HepG2 (cell line): ENCODE measurements at regions not wholly inside any gene's neighbourhood (a gene's known extent, or its start where the extent isn't known, plus 50 kb on each side); places are given as distances from the start of the nearest gene placed in this dataset.
A peak's percentile ranks its signal among the peaks of the same experiment; 100 is the strongest.

Experiments used
- ATAC-seq: fragments of 200-7000 bp; cut with Tn5 transposase; 3 replicates; pipeline ENCODE4 v1.9.1; 2020; ENCODE audit warnings: mild to moderate bottlenecking, moderate library complexity
- BruUV-seq: library from RNA; stranded (reverse); fragments of 400-500 nt; replicated peaks from 2 replicates; lab custom pipeline; 2021; lab: Mats Ljungman, UMichigan
- CTCF ChIA-PET: fragments of 300-600 bp; formaldehyde crosslinking; extraction: SDS; loops from one replicate; lab custom pipeline; 2021; ENCODE audit warnings: low total read pairs, inconsistent platforms, low intra/inter-chr PET ratio; lab: Yijun Ruan, JAX
- POLR2A ChIA-PET: fragments of 350-600 bp; sonication (Branson Sonifier 250); formaldehyde crosslinking; loops from one replicate; lab custom pipeline; 2020; ENCODE audit warnings: antibody characterized with exemption, inconsistent platforms; lab: Yijun Ruan, JAX
- DNase-seq: peaks from one replicate; pipeline ENCODE4 v3.0.0-alpha.2; 2015; ENCODE audit warnings: low spot score
- FAIRE-seq: peaks from 3 replicates; lab custom pipeline; 2011; peaks lifted over from hg19 to GRCh38; lab: Jason Lieb, UNC
- H2AFZ ChIP-seq: one replicate; pipeline ENCODE4 v1.6.1; 2011; ENCODE audit warnings: low read length, inconsistent platforms
- H3K27ac ChIP-seq: fragments of 300-600 bp; 3 replicates; pipeline ENCODE4 v1.8.0; 2011; ENCODE audit warnings: mixed run types, mild to moderate bottlenecking, mixed read lengths, low read length, inconsistent platforms; ENCODE audit not compliant: insufficient read depth; ENCODE audit errors: extremely low read length
- H3K27me3 ChIP-seq, 2 experiments: fragments of 200-600 bp in 1 of 2; 2 replicates in 1 of 2; 3 replicates in 1 of 2; pipeline versions ENCODE4 v1.6.0 to v1.8.0; 2011; ENCODE audit warnings: low read length in 2 of 2, mild to moderate bottlenecking in 2 of 2, moderate library complexity in 2 of 2, inconsistent platforms in 1 of 2; ENCODE audit not compliant: insufficient read depth in 2 of 2, control insufficient read depth in 1 of 2
- H3K36me3 ChIP-seq, 2 experiments: fragments of 200-600 bp in 1 of 2; replicated peaks in 1 of 2; 2 replicates in 1 of 2; 3 replicates in 1 of 2; pipeline versions ENCODE4 v1.5.1 to v1.8.0; 2011; ENCODE audit warnings: low read length in 2 of 2, inconsistent platforms in 1 of 2; ENCODE audit not compliant: insufficient read depth in 2 of 2, control insufficient read depth in 1 of 2
- H3K4me1 ChIP-seq: 2 replicates; pipeline ENCODE4 v1.5.1; 2012; ENCODE audit warnings: low read length, inconsistent platforms; ENCODE audit not compliant: insufficient read depth
- H3K4me2 ChIP-seq: 2 replicates; pipeline ENCODE4 v1.6.0; 2011; ENCODE audit warnings: low read depth, low read length, inconsistent platforms
- H3K4me3 ChIP-seq, 3 experiments: fragments of 200-600 bp in 1 of 3; sonication (generic), shearing (Covaris generic) in 1 of 3; replicated peaks in 1 of 3; 2 replicates each; pipeline ENCODE4 v1.5.1; 2011 to 2016; ENCODE audit warnings: low read length in 3 of 3, inconsistent platforms in 2 of 3, low read depth in 2 of 3, mild to moderate bottlenecking in 2 of 3, control low read depth in 1 of 3, mixed read lengths in 1 of 3; ENCODE audit not compliant: insufficient read depth in 1 of 3
- H3K79me2 ChIP-seq: one replicate; pipeline ENCODE4 v1.6.1; 2011; ENCODE audit warnings: low read length, inconsistent platforms; ENCODE audit not compliant: insufficient read depth
- H3K9ac ChIP-seq: 2 replicates; pipeline ENCODE4 v1.6.0; 2011; ENCODE audit warnings: mild to moderate bottlenecking, low read depth, low read length, inconsistent platforms; ENCODE audit not compliant: insufficient read depth
- H3K9me3 ChIP-seq: 2 replicates; pipeline ENCODE4 v1.5.1; 2012; ENCODE audit warnings: mild to moderate bottlenecking, low read length
- H4K20me1 ChIP-seq: 2 replicates; pipeline ENCODE4 v1.6.0; 2011; ENCODE audit warnings: inconsistent platforms, mild to moderate bottlenecking, low read length, moderate library complexity; ENCODE audit not compliant: insufficient read depth
- FLYWCH1 ChIP-seq: sonication (generic); formaldehyde crosslinking; IDR thresholded peaks from 2 replicates; pipeline ENCODE4 v1.8.1; 2023; ENCODE audit warnings: mild to moderate bottlenecking, missing genetic modification reagents
- FOXA1 ChIP-seq, 2 experiments: fragments of 450-650 bp in 1 of 2; sonication (generic) in 1 of 2; formaldehyde crosslinking in 1 of 2; IDR thresholded peaks; 2 replicates each; pipeline versions ENCODE4 v1.4.0 to v1.6.1; 2016 to 2020; ENCODE audit warnings: missing genetic modification reagents in 1 of 2
- HOXA3 ChIP-seq: sonication (generic); formaldehyde crosslinking; IDR thresholded peaks from 2 replicates; pipeline ENCODE4 v1.5.0; 2020; ENCODE audit warnings: missing genetic modification reagents
- RBAK ChIP-seq: sonication (generic); formaldehyde crosslinking; IDR thresholded peaks from 2 replicates; pipeline ENCODE4 v1.5.1; 2020; ENCODE audit warnings: mild to moderate bottlenecking, missing genetic modification reagents
- ZNF296 ChIP-seq: sonication (generic); formaldehyde crosslinking; conservative IDR thresholded peaks from 2 replicates; pipeline ENCODE4 v1.5.0; 2020; ENCODE audit warnings: mild to moderate bottlenecking, missing genetic modification reagents
- WGBS: methylation state at CpG from one replicate; pipeline ENCODE4 v1.1.6; 2017; ENCODE audit warnings: low lambda C conversion rate; 5-methylcytosine and 5-hydroxymethylcytosine counted together
- in situ Hi-C: cut with HindIII; loops from 2 replicates; pipeline ENCODE4 v1.10.0; 2017; ENCODE audit warnings: low pct_unique_long_range_greater_than_20kb; ENCODE audit not compliant: extremely low pct_ligation_motif_present
- intact Hi-C: fragments of 100-400 bp; cut with micrococcal nuclease; formaldehyde crosslinking; loops from one replicate; pipeline ENCODE4 v1.10.0; 2022; ENCODE audit not compliant: unreplicated experiment
- TF ChIP-seq, protein P1 (sequence below): sonication (generic); formaldehyde crosslinking; IDR thresholded peaks from 2 replicates; pipeline ENCODE4 v1.8.1; 2023; ENCODE audit warnings: mild to moderate bottlenecking, moderate library complexity, missing genetic modification reagents
- TF ChIP-seq, protein P2 (sequence below): sonication (generic); formaldehyde crosslinking; IDR thresholded peaks from 2 replicates; pipeline ENCODE4 v1.5.0; 2020; ENCODE audit warnings: mild to moderate bottlenecking, missing genetic modification reagents, moderate library complexity

DNA sequence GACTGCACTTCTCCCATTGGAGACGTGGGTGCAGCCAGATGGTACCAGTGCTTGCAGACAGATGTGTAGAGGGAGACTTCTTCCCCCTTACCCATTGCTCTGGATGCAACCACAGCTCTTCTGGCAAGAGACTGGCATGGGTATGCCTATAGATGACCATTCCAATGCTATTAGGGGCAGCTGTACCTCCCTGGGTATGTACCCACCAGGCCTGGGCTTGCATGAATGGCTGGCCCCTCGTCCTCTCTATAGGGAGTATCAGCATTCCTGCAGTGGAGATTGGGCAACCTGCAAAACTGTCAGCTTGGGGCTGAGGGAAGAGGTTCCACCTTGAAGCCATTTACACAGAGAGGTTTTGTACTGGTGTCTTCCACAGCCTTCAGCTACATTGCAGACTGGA lies 57.6 kb upstream of the FXR1 start (continued):
- TF ChIP-seq, protein P1, sequence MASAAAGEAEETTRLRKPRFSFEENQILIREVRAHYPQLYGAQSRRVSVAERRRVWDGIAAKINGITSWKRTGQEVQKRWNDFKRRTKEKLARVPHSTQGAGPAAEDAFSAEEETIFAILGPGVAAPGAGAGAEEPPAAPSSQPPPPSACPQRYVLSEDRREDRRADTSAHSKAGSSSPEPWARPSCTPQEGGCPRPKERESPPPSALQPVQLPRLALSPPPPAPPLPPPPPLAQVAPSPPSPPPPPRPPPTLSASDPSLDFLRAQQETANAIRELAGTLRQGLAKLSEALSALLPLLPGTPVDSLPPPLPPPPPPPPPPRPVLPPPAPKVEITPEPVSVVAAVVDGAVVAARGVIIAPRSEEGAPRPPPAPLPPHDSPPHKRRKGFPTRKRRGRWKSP, result no peak
- no peak for TF ChIP-seq HOXA3 (CRISPR knock-in tag)

- no TSS peak for BruUV-seq
- H4K20me1 ChIP-seq, result no peaks in the 10 kb centered on the region
- no peaks in the 10 kb centered on the region for H3K9me3 ChIP-seq
- peak; percentile 23 for DNase-seq
- no peaks in the 10 kb centered on the region for H3K4me1 ChIP-seq
- no peak overlapping the region for H2AFZ ChIP-seq
- POLR2A ChIA-PET, result no interaction called here
- no peak overlapping the region for H3K4me2 ChIP-seq
- H3K9ac ChIP-seq, result no peak overlapping the region
- peak; percentile 76 for ATAC-seq
- H3K36me3 ChIP-seq, result no peaks in the 10 kb centered on the region
- CTCF ChIA-PET, result no interaction called here
- intact Hi-C loops, result no loop called here
- no peaks in the 10 kb centered on the region for H3K27me3 ChIP-seq
- in situ Hi-C loops, result no loop called here
- H3K27ac ChIP-seq, result no peak overlapping the region
- TF ChIP-seq FLYWCH1 (CRISPR knock-in tag) (no peak), ZNF296 (CRISPR knock-in tag) (no peak), FOXA1 (IDR thresholded peaks at IDR 0.05) (no peak), FOXA1 (CRISPR knock-in tag; IDR thresholded peaks at IDR 0.05) (0 out of 2 replicates have a peak, but pooled peaks have one; percentile 26), RBAK (CRISPR knock-in tag) (no peak)
- TF ChIP-seq, protein P2, sequence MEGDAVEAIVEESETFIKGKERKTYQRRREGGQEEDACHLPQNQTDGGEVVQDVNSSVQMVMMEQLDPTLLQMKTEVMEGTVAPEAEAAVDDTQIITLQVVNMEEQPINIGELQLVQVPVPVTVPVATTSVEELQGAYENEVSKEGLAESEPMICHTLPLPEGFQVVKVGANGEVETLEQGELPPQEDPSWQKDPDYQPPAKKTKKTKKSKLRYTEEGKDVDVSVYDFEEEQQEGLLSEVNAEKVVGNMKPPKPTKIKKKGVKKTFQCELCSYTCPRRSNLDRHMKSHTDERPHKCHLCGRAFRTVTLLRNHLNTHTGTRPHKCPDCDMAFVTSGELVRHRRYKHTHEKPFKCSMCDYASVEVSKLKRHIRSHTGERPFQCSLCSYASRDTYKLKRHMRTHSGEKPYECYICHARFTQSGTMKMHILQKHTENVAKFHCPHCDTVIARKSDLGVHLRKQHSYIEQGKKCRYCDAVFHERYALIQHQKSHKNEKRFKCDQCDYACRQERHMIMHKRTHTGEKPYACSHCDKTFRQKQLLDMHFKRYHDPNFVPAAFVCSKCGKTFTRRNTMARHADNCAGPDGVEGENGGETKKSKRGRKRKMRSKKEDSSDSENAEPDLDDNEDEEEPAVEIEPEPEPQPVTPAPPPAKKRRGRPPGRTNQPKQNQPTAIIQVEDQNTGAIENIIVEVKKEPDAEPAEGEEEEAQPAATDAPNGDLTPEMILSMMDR (CRISPR knock-in tag), result peak; percentile 32; the same call in 1 of the 2 replicates
- no peak for FAIRE-seq
- H3K4me3 ChIP-seq, result no peak overlapping the region
- WGBS, result 0% methylated on average over 1 of the region's 2 CpGs
- H3K79me2 ChIP-seq, result no peaks in the 10 kb centered on the region
Measured at GRCh38 chr3:180855364-180855763, 57.1 kb upstream of the FXR1 start.
